ENCODE measurements at regions not wholly inside any gene's neighbourhood (a gene's known extent, or its start where the extent isn't known, plus 50 kb on each side); places are given as distances from the start of the nearest gene placed in this dataset.

- TF ChIP-seq CTCF (IDR thresholded peaks at IDR 0.05 in 2 of 3, conservative IDR thresholded peaks at IDR 0.05 in 1 of 3; ENCODE audit: borderline replicate concordance in 1 of 3, insufficient read depth in 1 of 3, low read depth in 2 of 3, low read length in 2 of 3) (no peak), TCF7L2 (IDR thresholded peaks at IDR 0.05; ENCODE audit: borderline replicate concordance, extremely low read depth, insufficient read depth, insufficient read length) (no peak), RAD21 (IDR thresholded peaks at IDR 0.05; ENCODE audit: low read depth) (no peak), EGR1 (IDR thresholded peaks at IDR 0.05; ENCODE audit: low read depth) (no peak), ZNF274 (IDR thresholded peaks at IDR 0.05; ENCODE audit: low read depth, low read length) (no peak), EZH2 (IDR thresholded peaks at IDR 0.05) (no peak), SIN3A (IDR thresholded peaks at IDR 0.05; ENCODE audit: low read depth) (no peak), POLR2AphosphoS5 (IDR thresholded peaks at IDR 0.05; ENCODE audit: low read depth, low read length) (no peak)
Observed at GRCh38 chr14:104333646-104334423, 195.4 kb downstream of the KIF26A start.
